HCT116 (cell line): ENCODE measurements at regions not wholly inside any gene's neighbourhood (a gene's known extent, or its start where the extent isn't known, plus 50 kb on each side); places are given as distances from the start of the nearest gene placed in this dataset.

Source experiments
- ATAC-seq: fragments of 200-7000 bp; cut with Tn5 transposase; 2 replicates; pipeline ENCODE4 v1.9.1; 2020; ENCODE audit warnings: mild to moderate bottlenecking, moderate library complexity
- BruUV-seq: library from RNA; stranded (reverse); fragments of 400-500 nt; replicated peaks from 2 replicates; lab custom pipeline; 2021; lab: Mats Ljungman, UMichigan
- CTCF ChIA-PET: fragments of 300-600 bp; sonication (Branson Sonifier 250); formaldehyde crosslinking; loops from one replicate; lab custom pipeline; 2021; ENCODE audit warnings: antibody characterized with exemption; lab: Charles Lee
- POLR2A ChIA-PET: fragments of 300-600, 350-600 bp; sonication (Branson Sonifier 250); formaldehyde crosslinking; loops from one replicate; lab custom pipeline; 2021; ENCODE audit warnings: antibody characterized with exemption; lab: Charles Lee
- RAD21 ChIA-PET, 2 experiments: fragments of 300-600 bp; sonication (Branson Sonifier 250); formaldehyde crosslinking; loops; one replicate each; lab custom pipeline; 2023; ENCODE audit warnings: low total read pairs in 2 of 2; ENCODE audit not compliant: uncharacterized antibody in 2 of 2, unreplicated experiment in 2 of 2, low non-redundant PET in 1 of 2; lab: Charles Lee
- DNase-seq: peaks from one replicate; pipeline ENCODE4 v3.0.0-alpha.2; 2010; ENCODE audit warnings: low read depth, low spot score
- H2AFZ ChIP-seq: fragments of 200-600 bp; shearing (Covaris generic), sonication (generic); 2 replicates; pipeline ENCODE4 v1.6.1; 2017; ENCODE audit warnings: low read depth, mixed run types, mixed read lengths, antibody characterized with exemption, low read length; ENCODE audit not compliant: poor library complexity, severe bottlenecking
- H3K27ac ChIP-seq: 2 replicates; pipeline ENCODE4 v1.5.1; 2012; ENCODE audit warnings: low read depth, low read length
- H3K27me3 ChIP-seq: fragments of 200-600 bp; sonication (generic); 2 replicates; pipeline ENCODE4 v1.6.1; 2016; ENCODE audit warnings: mixed run types, low read length, mixed read lengths; ENCODE audit not compliant: insufficient read depth
- H3K36me3 ChIP-seq, 2 experiments: fragments of 200-500 bp in 1 of 2; fragments of 200-600 bp in 1 of 2; sonication (Bioruptor generic) in 1 of 2; sonication (generic) in 1 of 2; 2 replicates each; pipeline versions ENCODE4 v1.5.1 to v1.6.1; 2014 to 2016; ENCODE audit warnings: low read length in 2 of 2, inconsistent platforms in 1 of 2, mixed read lengths in 1 of 2, mixed run types in 1 of 2; ENCODE audit not compliant: insufficient read depth in 2 of 2, control insufficient read depth in 1 of 2
- H3K4me1 ChIP-seq, 2 experiments: fragments of 200-600 bp in 1 of 2; sonication (generic) in 1 of 2; 2 replicates each; pipeline versions ENCODE4 v1.5.1 to v1.6.1; 2012 to 2017; ENCODE audit warnings: low read length in 2 of 2, inconsistent platforms in 1 of 2, mild to moderate bottlenecking in 1 of 2, mixed read lengths in 1 of 2, mixed run types in 1 of 2, moderate library complexity in 1 of 2; ENCODE audit not compliant: insufficient read depth in 2 of 2, control insufficient read depth in 1 of 2
- H3K4me2 ChIP-seq: fragments of 200-600 bp; sonication (generic); 2 replicates; pipeline ENCODE4 v1.6.1; 2017; ENCODE audit warnings: mixed run types, low read length, mixed read lengths
- H3K4me3 ChIP-seq, 2 experiments: fragments of 200-600 bp in 1 of 2; sonication (generic) in 1 of 2; replicated peaks in 1 of 2; 2 replicates each; pipeline ENCODE4 v1.5.1; 2011 to 2016; ENCODE audit warnings: low read length in 2 of 2, control low read depth in 1 of 2, low read depth in 1 of 2, mild to moderate bottlenecking in 1 of 2, mixed read lengths in 1 of 2, mixed run types in 1 of 2
- H3K79me2 ChIP-seq: fragments of 200-600 bp; sonication (generic); 2 replicates; pipeline ENCODE4 v1.6.1; 2017; ENCODE audit warnings: mild to moderate bottlenecking, mixed run types, low read length, moderate library complexity, mixed read lengths; ENCODE audit not compliant: insufficient read depth
- H3K9ac ChIP-seq: fragments of 200-600 bp; sonication (generic); 2 replicates; pipeline ENCODE4 v1.6.1; 2016; ENCODE audit warnings: low read length, mixed read lengths
- H3K9me2 ChIP-seq: fragments of 200-600 bp; sonication (generic), shearing (Covaris generic); 2 replicates; pipeline ENCODE4 v1.6.1; 2017; ENCODE audit warnings: mixed run types, mild to moderate bottlenecking, moderate library complexity; ENCODE audit not compliant: insufficient read depth
- H3K9me3 ChIP-seq, 2 experiments: fragments of 200-500 bp in 1 of 2; fragments of 200-600 bp in 1 of 2; sonication (Bioruptor generic) in 1 of 2; sonication (generic) in 1 of 2; 2 replicates each; pipeline ENCODE4 v1.6.1; 2014 to 2017; ENCODE audit warnings: low read length in 2 of 2, mixed read lengths in 2 of 2, inconsistent platforms in 1 of 2, low read depth in 1 of 2, mild to moderate bottlenecking in 1 of 2, mixed run types in 1 of 2, moderate library complexity in 1 of 2; ENCODE audit not compliant: control insufficient read depth in 1 of 2, insufficient read depth in 1 of 2
- H4K20me1 ChIP-seq: fragments of 200-600 bp; sonication (generic), shearing (Covaris generic); 2 replicates; pipeline ENCODE4 v1.6.1; 2017; ENCODE audit warnings: mixed run types, mild to moderate bottlenecking, moderate library complexity; ENCODE audit not compliant: insufficient read depth
- EGR1 ChIP-seq: IDR thresholded peaks from 2 replicates; pipeline ENCODE4 v1.6.1; 2012; ENCODE audit warnings: low read depth
- FOSL1 ChIP-seq: IDR thresholded peaks from 2 replicates; pipeline ENCODE4 v1.6.1; 2012; ENCODE audit warnings: low read depth
- JUND ChIP-seq: IDR thresholded peaks from 2 replicates; pipeline ENCODE4 v1.6.1; 2012
- MAX ChIP-seq: IDR thresholded peaks from 2 replicates; pipeline ENCODE4 v1.6.1; 2012
- POLR2A ChIP-seq: IDR thresholded peaks from 2 replicates; pipeline ENCODE4 v1.7.0; 2011; ENCODE audit warnings: borderline replicate concordance; ENCODE audit not compliant: insufficient read depth, insufficient read length; ENCODE audit errors: extremely low read depth
- POLR2AphosphoS5 ChIP-seq: IDR thresholded peaks from 2 replicates; pipeline ENCODE4 v1.6.1; 2011; ENCODE audit warnings: mild to moderate bottlenecking, low read depth, low read length, moderate library complexity
- REST ChIP-seq: IDR thresholded peaks from 2 replicates; pipeline ENCODE4 v1.6.1; 2012; ENCODE audit warnings: low read depth
- TCF7L2 ChIP-seq: IDR thresholded peaks from 2 replicates; pipeline ENCODE4 v1.7.0; 2011; ENCODE audit warnings: borderline replicate concordance, inconsistent platforms; ENCODE audit not compliant: insufficient read depth, insufficient read length; ENCODE audit errors: extremely low read depth
- ZBTB33 ChIP-seq: IDR thresholded peaks from 2 replicates; pipeline ENCODE4 v1.6.1; 2011; ENCODE audit warnings: mild to moderate bottlenecking, low read length, moderate library complexity; ENCODE audit not compliant: insufficient replicate concordance; ENCODE audit errors: extremely low read depth
- ZFX ChIP-seq: fragments of 450-650 bp; IDR thresholded peaks from 2 replicates; pipeline ENCODE4 v1.6.1; 2017
- intact Hi-C: fragments of 100-400 bp; cut with micrococcal nuclease; formaldehyde crosslinking; loops from 2 replicates; pipeline ENCODE4 v1.10.0; 2022

GRCh38 chr2:238994432-238994831, 146.5 kb downstream of the TWIST2 start:
- ChIA-PET POLR2A (no interaction called here), RAD21 (no interaction called here), CTCF (no interaction called here)
- no peaks in the 10 kb centered on the region for H3K36me3 ChIP-seq
- no peaks in the 10 kb centered on the region for H4K20me1 ChIP-seq
- no peaks in the 10 kb centered on the region for H3K79me2 ChIP-seq
- no peaks in the 10 kb centered on the region for H3K9me3 ChIP-seq
- no peak overlapping the region for H3K4me3 ChIP-seq
- no peak overlapping the region for H2AFZ ChIP-seq
- no peak overlapping the region for H3K4me2 ChIP-seq
- ATAC-seq: no peak
- BruUV-seq: no TSS peak
- intact Hi-C loops: no loop called here
- H3K27me3 ChIP-seq: peaks cover 4% of the 10 kb centered on the region; the same call in 1 of the 2 replicates
- no peaks in the 10 kb centered on the region for H3K4me1 ChIP-seq
- no peak overlapping the region for H3K9ac ChIP-seq
- DNase-seq: no peak
- H3K9me2 ChIP-seq: no peaks in the 10 kb centered on the region
- H3K27ac ChIP-seq: no peak overlapping the region
- TF ChIP-seq POLR2A (no peak), MAX (no peak), FOSL1 (no peak), EGR1 (no peak), REST (no peak), ZBTB33 (no peak), POLR2AphosphoS5 (no peak), TCF7L2 (no peak), ZFX (no peak), JUND (no peak)
